PC-3 (cell line): ENCODE measurements at regions not wholly inside any gene's neighbourhood (a gene's known extent, or its start where the extent isn't known, plus 50 kb on each side); places are given as distances from the start of the nearest gene placed in this dataset.

ENCODE experiments used
- EZH2 ChIP-seq: fragments of 300-600 bp; sonication (generic); IDR thresholded peaks from one replicate; pipeline ENCODE4 v1.6.1; 2017; ENCODE audit warnings: antibody characterized with exemption, mild to moderate bottlenecking, low read length; ENCODE audit not compliant: unreplicated experiment
- EZH2phosphoT487 ChIP-seq: fragments of 300-600 bp; sonication (generic); IDR thresholded peaks from 2 replicates; pipeline ENCODE4 v1.6.1; 2018; ENCODE audit warnings: mild to moderate bottlenecking, antibody characterized with exemption, low read length, borderline replicate concordance
- TF ChIP-seq, protein P1 (sequence below): fragments of 300-600 bp; sonication (generic); conservative IDR thresholded peaks from 2 replicates; pipeline ENCODE4 v1.5.1; 2017; ENCODE audit warnings: antibody characterized with exemption, low read depth, mild to moderate bottlenecking, low read length

GRCh38 chr6:132167929-132168892, 217.0 kb upstream of the CCN2 start:
- TF ChIP-seq, protein P1, sequence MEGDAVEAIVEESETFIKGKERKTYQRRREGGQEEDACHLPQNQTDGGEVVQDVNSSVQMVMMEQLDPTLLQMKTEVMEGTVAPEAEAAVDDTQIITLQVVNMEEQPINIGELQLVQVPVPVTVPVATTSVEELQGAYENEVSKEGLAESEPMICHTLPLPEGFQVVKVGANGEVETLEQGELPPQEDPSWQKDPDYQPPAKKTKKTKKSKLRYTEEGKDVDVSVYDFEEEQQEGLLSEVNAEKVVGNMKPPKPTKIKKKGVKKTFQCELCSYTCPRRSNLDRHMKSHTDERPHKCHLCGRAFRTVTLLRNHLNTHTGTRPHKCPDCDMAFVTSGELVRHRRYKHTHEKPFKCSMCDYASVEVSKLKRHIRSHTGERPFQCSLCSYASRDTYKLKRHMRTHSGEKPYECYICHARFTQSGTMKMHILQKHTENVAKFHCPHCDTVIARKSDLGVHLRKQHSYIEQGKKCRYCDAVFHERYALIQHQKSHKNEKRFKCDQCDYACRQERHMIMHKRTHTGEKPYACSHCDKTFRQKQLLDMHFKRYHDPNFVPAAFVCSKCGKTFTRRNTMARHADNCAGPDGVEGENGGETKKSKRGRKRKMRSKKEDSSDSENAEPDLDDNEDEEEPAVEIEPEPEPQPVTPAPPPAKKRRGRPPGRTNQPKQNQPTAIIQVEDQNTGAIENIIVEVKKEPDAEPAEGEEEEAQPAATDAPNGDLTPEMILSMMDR: no peak
- TF ChIP-seq EZH2 (no peak), EZH2phosphoT487 (no peak)
